Stimulated activated CD8-positive, alpha-beta memory T cell treated with anti-CD3 and anti-CD28 coated beads, Interleukin-4, amount 100 ng/mL, for 1 hour (primary cell): ENCODE measurements at regions not wholly inside any gene's neighbourhood (a gene's known extent, or its start where the extent isn't known, plus 50 kb on each side); places are given as distances from the start of the nearest gene placed in this dataset.

Experiments used
- DNase-seq, 2 donors: peaks; one replicate each; pipeline ENCODE4 v3.0.0-alpha.2; 2020; ENCODE audit warnings: low read depth in 2 of 2, low spot score in 1 of 2

DNA sequence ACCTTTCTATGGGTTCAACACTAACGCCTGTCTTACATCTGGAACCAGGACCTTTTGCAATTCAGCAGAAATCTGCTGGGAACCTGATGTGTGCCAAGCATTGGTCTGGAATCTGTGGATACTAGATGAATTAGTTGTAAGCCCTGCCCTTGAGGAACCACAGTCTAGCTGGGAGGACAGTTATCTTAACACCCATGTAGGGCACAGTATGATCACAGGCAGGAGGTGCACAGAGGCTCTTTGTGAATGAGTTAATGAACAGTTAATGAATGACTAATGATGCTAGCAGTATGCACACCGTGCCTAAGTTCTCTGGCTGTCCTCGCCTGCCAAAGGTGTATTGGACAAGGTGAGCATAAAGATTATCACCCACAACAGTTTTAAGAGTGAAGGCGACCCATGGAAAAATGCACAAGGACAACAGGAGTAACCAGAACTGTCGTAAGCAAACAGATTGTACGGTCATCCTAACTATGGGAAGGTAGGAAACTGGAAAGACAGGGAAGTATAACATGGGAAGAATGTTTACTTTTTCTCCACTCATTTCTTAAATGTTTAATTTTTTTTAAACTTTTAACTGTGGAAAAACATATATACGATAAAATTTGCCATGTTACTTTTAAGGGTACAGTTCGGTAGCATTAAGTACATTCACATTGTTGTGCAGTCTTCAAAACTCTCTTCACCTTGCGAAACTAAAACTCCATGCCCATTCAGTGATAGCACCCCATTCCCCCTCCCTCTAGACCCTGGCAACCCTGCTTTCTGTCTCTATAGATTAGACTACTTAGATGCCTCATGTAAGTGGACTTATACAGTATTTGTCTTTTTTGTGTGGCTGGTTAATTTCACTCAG is 139.9 kb downstream of the CXCL12 start:
- no peak for DNase-seq

DNA sequence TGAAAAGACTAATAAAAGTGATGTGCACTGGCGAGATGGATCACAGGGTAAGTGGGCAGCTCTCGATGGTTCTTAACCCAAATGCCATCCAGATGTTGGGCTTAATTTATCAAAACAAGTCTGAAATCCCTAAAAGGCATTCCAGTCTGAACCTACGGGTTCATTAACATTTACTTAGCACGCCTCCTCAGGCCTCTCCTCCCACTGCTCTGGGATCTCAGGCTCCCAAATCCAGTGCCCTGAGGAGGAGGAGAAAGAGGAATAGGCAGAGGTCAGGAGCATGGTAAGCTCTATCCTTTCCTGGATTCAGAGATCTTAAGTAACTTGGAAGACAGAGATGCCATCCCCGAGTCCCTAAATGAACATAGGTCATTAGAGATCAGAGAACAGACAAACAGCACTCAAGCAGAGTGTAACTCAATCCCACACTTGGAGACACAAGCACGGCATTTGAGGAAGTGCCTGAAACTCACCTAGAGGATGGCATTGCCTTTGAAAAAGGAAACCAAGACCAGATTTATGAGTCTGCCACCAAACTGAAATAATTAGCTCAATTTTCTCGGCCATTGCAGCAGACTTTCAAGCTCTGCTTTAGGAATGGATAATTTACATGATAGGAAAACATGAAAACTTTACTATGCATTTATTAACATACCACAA is 140.9 kb downstream of the CXCL12 start:
- no peak for DNase-seq

DNA sequence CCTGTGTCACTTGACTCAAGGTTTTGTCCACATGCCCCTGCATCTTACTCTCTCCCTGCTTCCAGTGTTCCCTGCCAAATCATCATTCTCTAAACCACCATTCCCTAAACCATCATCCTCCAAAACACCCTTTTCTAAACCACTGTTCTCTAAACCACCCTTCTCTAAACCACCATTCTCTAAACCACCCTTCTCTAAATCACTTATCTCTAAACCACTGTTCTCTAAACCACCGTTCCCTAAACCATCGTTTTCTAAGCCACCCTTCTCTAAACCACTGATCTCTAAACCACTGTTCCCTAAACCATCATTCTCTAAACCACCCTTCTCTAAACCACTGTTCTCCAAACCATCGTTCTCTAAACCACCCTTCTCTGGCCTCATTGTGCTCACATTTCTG is 142.1 kb downstream of the CXCL12 start:
- DNase-seq = no peak

GRCh38 chr10:44242091-44242490 is 142.8 kb downstream of the CXCL12 start:
- DNase-seq = no peak

DNA sequence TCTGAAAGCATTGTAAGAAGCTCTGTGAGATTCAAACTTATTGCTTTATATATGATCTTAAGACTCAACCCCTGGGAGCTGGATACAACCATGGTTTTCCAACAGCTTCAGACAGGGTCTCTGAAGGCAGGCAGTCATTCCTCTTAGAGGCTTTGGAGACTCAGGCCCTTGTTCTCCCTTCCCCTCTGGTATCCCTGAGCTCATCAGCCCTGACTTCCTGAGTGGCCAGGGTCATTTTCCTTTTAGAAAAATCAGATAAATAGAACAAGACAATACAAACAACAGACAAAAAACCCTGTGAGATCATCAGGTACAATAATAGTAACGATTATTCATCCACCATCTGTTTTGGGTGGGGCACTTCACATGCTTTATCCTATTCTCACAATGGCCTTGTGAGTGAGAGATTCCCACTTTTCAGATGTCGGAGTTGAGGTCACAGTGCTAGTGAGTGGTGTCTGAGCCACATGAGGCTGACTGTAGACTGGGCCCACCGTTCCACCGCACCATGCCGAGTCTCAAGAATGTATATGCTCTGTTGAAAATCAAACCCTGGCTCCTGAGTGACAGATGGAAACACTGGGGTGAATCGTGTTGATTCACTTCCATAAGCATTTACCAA is 144.2 kb downstream of the CXCL12 start:
- DNase-seq = no peak

DNA sequence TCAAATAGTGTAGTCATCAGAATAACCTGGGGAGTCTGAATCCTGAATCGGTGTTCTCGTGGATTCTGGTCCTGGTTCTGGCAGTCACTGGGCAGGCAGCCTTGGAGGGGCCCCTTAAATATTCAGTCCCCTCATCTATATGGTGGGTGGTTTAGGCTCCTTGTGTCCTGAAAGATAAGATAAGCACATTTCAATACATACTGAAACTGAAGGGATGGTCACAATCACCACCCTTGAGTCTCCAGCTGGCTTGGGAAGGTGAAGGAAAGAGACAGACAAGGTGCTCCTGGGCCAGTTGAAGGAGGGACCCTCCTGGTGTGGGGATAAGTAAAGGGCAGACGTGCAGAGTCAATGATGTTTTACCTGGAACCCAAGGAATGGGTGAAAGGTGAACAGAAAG is 146.7 kb downstream of the CXCL12 start:
- DNase-seq = no peak

- DNase-seq = no peak
Observed at GRCh38 chr10:44237364-44238049, 147.4 kb downstream of the CXCL12 start.

- no peak for DNase-seq
Observed at GRCh38 chr10:44235363-44235762, 149.5 kb downstream of the CXCL12 start.

- no peak for DNase-seq
Observed at GRCh38 chr10:44234483-44234875, 150.4 kb downstream of the CXCL12 start.

GRCh38 chr10:44233561-44234482 is 151.1 kb downstream of the CXCL12 start:
- DNase-seq = no peak

DNA sequence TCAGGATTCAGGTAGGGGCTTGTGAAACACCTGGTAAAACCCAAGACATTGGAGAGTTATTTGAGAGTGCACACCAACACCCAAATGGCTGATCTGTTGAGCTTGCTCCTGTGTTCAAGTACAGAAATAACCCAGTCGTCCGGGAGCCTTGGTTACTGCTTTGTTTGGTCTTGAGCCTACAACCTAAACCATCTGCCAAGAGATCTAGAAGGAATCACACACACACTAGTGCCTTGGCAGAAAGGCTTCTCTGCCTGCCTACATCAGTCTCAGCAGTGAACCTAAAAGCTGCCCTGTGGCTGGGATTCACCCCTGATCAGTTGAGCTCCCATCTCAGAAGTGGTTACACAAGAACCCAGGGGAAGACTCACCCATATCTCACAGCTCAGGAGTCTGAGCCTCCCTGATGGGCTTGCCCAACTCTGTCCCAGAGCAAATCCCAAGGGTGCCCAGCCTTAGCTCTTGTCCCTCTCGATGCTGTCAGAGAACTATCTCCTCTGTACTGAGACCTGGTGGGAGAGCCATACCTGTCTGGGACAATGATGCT is 167.6 kb downstream of the CXCL12 start:
- no peak for DNase-seq

GRCh38 chr10:44216073-44216472 is 168.8 kb downstream of the CXCL12 start:
- DNase-seq = no peak

- DNase-seq = no peak
Observed at GRCh38 chr10:44209811-44210210, 175.1 kb downstream of the CXCL12 start.

GRCh38 chr10:44207160-44207559 is 177.7 kb downstream of the CXCL12 start:
- DNase-seq = no peak

- no peak for DNase-seq
Observed at GRCh38 chr10:44206127-44206818, 178.6 kb downstream of the CXCL12 start.

DNA sequence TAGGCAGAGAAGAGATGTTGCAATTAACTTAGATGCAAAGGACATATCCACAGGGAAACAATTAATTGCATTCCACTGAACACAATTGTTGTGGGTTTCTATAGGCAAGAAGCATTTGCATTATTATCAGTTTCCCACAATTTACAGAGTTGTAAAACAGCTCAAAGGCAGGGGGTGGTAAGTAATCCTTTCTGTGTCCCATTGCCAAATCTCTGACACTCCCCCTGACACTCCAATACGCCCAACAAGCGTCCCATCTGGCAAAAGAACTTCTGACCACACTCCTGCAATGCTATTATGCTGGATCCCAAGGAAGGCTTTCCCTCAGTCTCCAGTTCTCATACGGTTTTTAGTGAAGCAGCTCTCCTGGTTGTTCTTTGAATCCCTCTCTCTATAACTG is 179.8 kb downstream of the CXCL12 start:
- no peak for DNase-seq

GRCh38 chr10:44203535-44203934 is 181.4 kb downstream of the CXCL12 start:
- no peak for DNase-seq

DNA sequence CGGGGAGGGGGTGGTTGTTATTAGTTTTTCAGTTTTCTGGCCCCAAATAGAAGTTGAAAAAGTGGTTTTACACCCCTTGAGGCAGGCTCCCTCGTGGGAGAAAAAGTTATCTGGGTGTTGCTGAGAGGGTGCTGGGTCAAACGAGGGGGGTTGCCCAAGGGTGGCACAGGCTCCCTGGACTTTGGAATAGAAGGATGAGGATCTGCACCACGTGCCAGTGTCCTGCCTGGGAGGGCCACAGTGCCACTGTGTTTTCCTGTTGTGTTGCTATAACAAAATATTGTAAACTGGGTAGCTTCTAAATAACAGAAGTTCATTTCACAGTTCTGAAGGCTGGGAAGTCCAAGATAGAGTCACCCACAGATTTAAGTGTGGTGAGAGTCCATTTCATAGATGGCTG is 181.9 kb downstream of the CXCL12 start:
- no peak for DNase-seq

GRCh38 chr10:44201656-44202055 is 183.2 kb downstream of the CXCL12 start:
- no peak for DNase-seq

DNA sequence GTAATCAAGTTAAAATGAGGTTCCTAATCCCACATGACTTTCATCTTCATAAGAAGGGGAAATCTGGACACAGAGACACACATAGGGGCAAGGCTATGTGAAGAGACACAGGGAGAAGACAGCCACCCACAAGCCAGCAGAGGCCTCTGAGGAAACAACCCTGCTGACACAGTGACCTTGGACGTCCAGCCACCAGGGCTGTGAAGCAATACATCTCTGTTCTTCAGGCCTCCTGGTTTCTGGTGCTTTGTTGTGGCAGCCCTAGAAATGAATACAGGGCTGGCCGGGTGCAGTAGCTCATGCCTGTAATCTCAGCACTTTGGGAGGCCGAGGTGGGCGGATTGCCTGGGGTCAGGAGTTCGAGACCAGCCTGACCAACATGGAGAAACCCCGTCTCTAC is 183.9 kb downstream of the CXCL12 start:
- DNase-seq = no peak
